NCI-H524 (cell line): ENCODE measurements at regions not wholly inside any gene's neighbourhood (a gene's known extent, or its start where the extent isn't known, plus 50 kb on each side); places are given as distances from the start of the nearest gene placed in this dataset.
"Not testable (repeated sequence)": the region's sequence is repeated elsewhere in the genome, so short reads cannot be mapped to it uniquely, and the experiment has no call there.

Experiments used
- DNase-seq, 2 experiments: peaks; one replicate each; lab custom pipeline; 2025; lab: John Stamatoyannopoulos, UW

- DNase-seq: no peak
Observed at GRCh38 chr12:14213542-14213941, 151.9 kb upstream of the ATF7IP start.

DNA sequence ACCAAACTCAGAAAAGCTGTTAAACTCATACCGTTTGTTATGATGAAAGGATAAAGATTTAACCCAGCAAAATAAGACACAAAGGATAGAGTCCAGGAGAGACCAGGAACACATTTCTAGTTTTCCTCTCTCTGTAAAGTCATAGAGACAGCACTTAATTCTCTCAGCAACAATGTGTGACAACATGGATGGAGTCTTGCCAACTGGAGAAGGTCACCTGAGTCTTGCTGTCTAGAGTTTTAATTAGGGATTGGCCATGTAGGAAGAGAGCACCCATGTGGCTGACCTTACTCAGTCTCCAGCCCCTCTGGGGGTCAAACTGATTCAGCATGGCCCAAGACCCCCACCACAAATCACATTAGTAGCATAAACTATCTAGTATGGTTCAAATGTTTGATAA, 151.0 kb upstream of the ATF7IP start:
- no peak for DNase-seq

- not testable (repeated sequence) for DNase-seq
Observed at GRCh38 chr12:14215949-14216348, 149.5 kb upstream of the ATF7IP start.

GRCh38 chr12:14216405-14217294, 148.8 kb upstream of the ATF7IP start:
- DNase-seq: no peak

DNA sequence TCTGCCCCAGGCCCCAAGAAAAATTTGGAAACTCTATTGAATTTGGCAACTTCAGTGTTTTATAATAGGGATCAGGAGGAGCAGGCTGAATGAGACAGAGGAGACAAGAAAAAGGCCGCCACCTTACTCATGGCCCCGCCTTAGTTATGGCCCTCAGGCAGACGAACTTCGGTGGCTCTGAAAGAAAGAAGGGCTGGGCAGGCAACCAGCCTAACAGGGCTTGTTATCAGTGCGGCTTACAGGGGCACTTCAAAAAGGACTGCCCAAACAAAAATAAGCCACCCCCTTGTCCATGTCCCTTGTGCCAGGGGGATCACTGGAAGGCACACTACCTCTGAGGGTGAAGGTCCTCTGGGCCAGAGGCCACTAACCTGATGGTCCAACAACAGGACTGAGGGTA, 146.3 kb upstream of the ATF7IP start:
- DNase-seq: no peak

DNA sequence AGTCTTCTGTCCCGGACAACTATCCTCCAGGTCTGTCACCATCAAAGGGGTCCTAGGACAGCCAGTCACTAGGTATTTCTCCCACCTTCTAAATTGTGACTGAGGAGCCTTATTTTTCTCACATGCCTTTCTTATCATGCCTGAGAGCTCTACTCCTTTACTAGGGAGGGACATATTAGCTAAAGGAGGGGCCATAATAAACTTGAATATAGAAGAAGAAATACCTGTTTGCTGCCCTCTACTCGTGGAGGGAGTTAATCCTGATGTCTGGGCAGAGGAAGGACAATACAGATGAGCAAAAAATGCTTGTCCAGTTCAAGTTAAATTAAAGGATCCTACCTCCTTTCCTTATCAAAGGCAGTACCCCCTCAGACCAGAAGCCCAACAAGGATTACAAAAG, 145.8 kb upstream of the ATF7IP start:
- not testable (repeated sequence) for DNase-seq

GRCh38 chr12:14225064-14225463, 140.4 kb upstream of the ATF7IP start:
- no peak for DNase-seq

DNA sequence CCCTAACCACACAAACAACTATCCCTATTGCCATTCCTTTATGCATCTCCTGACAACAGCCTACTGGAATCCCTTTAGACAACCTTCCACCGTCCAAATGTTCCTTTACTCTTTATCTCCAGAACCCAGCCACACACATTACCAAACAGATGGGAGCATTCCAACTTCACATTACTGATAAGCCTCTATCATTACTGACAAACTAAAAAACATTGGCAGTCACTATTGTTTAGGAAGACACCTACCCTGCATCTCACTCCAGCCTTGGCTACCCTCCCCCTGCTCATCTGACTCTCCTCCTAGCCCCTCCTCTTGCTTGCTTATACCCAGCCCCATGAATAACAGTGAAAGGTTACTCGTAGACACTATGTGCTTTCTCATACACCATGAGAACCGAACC, 130.3 kb upstream of the ATF7IP start:
- not testable (repeated sequence) for DNase-seq

GRCh38 chr12:14236641-14237040, 128.8 kb upstream of the ATF7IP start:
- DNase-seq: not testable (repeated sequence)

DNA sequence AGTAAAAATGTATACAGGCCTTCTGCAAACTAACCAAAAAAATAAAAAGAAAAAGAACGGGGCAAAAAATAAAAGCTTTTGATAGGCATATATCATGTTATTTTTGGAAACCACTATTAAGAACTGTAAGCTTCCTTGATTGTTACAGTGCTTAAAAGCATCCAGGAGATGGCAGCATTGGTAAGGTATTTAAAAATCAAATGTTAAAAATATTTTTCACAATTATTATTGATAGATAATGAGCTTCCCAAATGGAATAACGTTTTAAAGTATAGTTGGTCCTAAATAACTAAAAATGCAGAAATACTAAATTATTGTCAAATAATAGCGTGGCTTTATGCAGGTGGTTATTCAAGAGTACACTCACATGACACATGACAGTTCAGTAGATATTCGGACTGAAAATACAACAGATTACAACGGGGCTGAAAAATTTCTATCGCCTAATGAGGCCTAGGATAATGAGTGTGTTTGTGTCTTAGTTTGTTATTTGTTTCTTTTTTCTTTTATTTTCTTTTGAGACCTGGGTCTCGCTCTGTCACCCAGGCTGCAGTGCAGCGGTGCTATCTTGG, 127.2 kb upstream of the ATF7IP start:
- DNase-seq: peak in 1 of 2 experiments; percentile 17

DNA sequence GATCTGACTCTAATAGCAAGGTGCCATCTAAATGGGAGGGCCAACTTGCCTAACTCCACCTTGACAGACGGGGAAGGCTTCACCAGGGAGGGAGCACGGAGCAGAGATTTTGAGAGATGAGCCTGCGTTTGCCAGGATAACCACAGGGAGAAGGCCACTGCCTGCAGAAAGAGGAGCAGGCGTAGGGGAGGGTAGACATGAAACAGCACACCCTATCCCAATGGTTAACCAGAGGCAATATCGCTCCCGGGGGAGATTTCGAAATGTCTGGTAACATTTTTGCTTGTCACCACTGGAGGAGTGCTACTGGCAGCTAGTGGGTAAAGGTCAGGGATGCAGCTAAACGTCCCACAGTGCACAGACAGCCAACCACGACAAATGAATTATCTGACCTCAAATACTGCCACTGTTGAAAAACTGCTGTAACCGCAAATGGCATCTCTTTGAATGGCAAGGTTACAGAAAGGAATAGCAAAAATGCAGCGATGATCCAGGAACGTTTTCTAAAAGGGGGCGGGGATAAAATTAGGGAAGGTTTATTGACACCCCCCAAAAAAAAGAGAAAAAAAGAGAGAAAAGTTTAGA, 126.0 kb upstream of the ATF7IP start:
- peak in 1 of 2 experiments; percentile 41 for DNase-seq

- DNase-seq: no peak
Observed at GRCh38 chr12:14239935-14240872, 125.3 kb upstream of the ATF7IP start.

GRCh38 chr12:14240873-14241220, 124.6 kb upstream of the ATF7IP start:
- DNase-seq: no peak

- not testable (repeated sequence) for DNase-seq
Observed at GRCh38 chr12:14242825-14243224, 122.7 kb upstream of the ATF7IP start.

GRCh38 chr12:14243941-14244340, 121.5 kb upstream of the ATF7IP start:
- DNase-seq: no peak

DNA sequence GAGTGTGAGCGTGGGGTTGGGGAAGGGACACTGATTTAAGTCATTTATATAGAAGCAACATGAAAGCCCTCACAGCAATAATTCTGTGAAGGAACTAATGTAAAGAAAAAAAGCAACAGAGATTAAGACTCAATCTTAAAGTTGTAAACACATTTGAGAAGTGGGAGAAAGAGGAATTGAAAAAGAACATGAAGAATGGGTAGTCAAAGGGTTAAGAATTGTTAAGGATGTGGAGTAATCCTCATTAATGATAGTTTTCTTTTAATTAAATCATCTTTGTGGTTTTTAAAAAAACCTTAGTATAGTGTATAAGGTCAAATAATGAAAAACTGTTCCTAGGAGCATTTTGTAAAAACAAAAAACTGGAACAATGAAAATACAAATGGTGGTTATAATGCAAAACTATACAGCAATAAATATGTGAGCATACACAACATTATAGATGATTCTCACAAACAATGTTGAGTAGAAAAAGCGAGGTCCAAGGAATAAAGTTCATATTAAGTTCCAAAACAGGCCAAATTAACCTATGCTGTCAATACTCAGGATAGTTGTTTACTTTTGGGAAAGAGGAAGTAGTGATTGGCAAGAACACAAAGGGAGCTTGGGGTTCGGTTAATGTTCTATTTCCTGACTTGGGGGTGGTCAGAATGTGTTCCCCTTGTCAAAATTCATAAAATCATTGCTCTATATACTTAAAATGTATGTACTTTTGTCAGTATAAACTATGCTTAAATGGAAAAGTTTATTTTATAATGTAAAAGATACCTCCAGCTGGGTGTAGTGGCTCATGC, 120.4 kb upstream of the ATF7IP start:
- no peak for DNase-seq

GRCh38 chr12:14247166-14247565, 118.3 kb upstream of the ATF7IP start:
- no peak for DNase-seq

GRCh38 chr12:14249368-14249767, 116.1 kb upstream of the ATF7IP start:
- DNase-seq: no peak

DNA sequence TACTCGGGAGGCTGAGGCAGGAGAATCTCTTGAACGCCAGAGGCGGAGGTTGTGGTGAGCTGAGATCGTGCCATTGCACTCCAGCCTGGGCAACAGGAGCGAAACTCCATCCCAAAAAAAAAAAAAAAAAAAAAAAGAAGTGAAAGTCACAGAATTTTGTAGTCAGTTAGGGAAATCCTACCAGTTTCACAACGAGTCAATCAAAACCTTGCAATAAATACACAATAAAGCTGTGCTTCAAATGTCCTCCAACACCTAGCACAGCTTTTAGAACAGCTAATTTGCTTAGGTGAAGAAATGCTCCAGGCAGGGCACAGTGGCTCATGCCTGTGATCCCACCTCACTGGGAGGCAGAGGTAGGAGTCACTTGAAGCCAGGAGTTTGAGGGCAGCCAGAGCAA, 112.8 kb upstream of the ATF7IP start:
- no peak for DNase-seq

GRCh38 chr12:14253496-14253895, 112.0 kb upstream of the ATF7IP start:
- no peak for DNase-seq

GRCh38 chr12:14254781-14255180, 110.7 kb upstream of the ATF7IP start:
- no peak for DNase-seq
